B cell (primary cell): ENCODE measurements at regions not wholly inside any gene's neighbourhood (a gene's known extent, or its start where the extent isn't known, plus 50 kb on each side); places are given as distances from the start of the nearest gene placed in this dataset.

Source experiments
- CTCF ChIP-seq: fragments of 200-600 bp; IDR thresholded peaks from one replicate; pipeline ENCODE4 v1.8.0; 2022; ENCODE audit warnings: antibody characterized with exemption, mild to moderate bottlenecking
- EZH2 ChIP-seq: IDR thresholded peaks from 2 replicates; pipeline ENCODE4 v1.6.1; 2012; ENCODE audit warnings: borderline replicate concordance, low read depth, mild to moderate bottlenecking, moderate library complexity, low read length; ENCODE audit not compliant: insufficient read depth, poor library complexity, severe bottlenecking

GRCh38 chr14:52175982-52176502 lies 91.5 kb upstream of the PTGDR start:
- TF ChIP-seq CTCF = no peak
- TF ChIP-seq EZH2 = no peak
